ENCODE measurements at regions not wholly inside any gene's neighbourhood (a gene's known extent, or its start where the extent isn't known, plus 50 kb on each side); places are given as distances from the start of the nearest gene placed in this dataset.
"Not testable (repeated sequence)": the region's sequence is repeated elsewhere in the genome, so short reads cannot be mapped to it uniquely, and the experiment has no call there.

GRCh38 chr20:51924509-51924908, 122.2 kb upstream of the SALL4 start:
- TF ChIP-seq CTCF (IDR thresholded peaks at IDR 0.05; ENCODE audit: low read depth, low read length, missing control alignments): no peak
- DNase-seq (ENCODE audit: low read depth): no peak
- no peak overlapping the region for H3K4me3 ChIP-seq (ENCODE audit: low read depth, low read length)
- in situ Hi-C loops (cut with HindIII; ENCODE audit: low sequenced_read_pairs): no loop called here

GRCh38 chr20:51923633-51924032, 121.3 kb upstream of the SALL4 start:
- no peak for DNase-seq (ENCODE audit: low read depth)
- no peak overlapping the region for H3K4me3 ChIP-seq (ENCODE audit: low read depth, low read length)
- in situ Hi-C loops (cut with HindIII; ENCODE audit: low sequenced_read_pairs): no loop called here
- TF ChIP-seq CTCF (IDR thresholded peaks at IDR 0.05; ENCODE audit: low read depth, low read length, missing control alignments): no peak

- DNase-seq (ENCODE audit: low read depth); H3K4me3 ChIP-seq (ENCODE audit: low read depth, low read length); in situ Hi-C loops (cut with HindIII; ENCODE audit: low sequenced_read_pairs): not testable (repeated sequence)
These were observed 120.5 kb upstream of the SALL4 start for GRCh38 chr20:51922812-51923211.

GRCh38 chr20:51918561-51918960, 116.2 kb upstream of the SALL4 start:
- in situ Hi-C loops (cut with HindIII; ENCODE audit: low sequenced_read_pairs): no loop called here

GRCh38 chr20:51917886-51918535, 115.7 kb upstream of the SALL4 start:
- in situ Hi-C loops (cut with HindIII; ENCODE audit: low sequenced_read_pairs): no loop called here
- H3K4me3 ChIP-seq (ENCODE audit: low read depth, low read length): no peak overlapping the region
- TF ChIP-seq CTCF (IDR thresholded peaks at IDR 0.05; ENCODE audit: low read depth, low read length, missing control alignments): no peak
- DNase-seq (ENCODE audit: low read depth): no peak

More at GRCh38 chr20:51918561-51918960, 116.2 kb upstream of the SALL4 start:
- no peak overlapping the region for H3K4me3 ChIP-seq (ENCODE audit: low read depth, low read length)
- TF ChIP-seq CTCF (IDR thresholded peaks at IDR 0.05; ENCODE audit: low read depth, low read length, missing control alignments): no peak
- no peak for DNase-seq (ENCODE audit: low read depth)

- in situ Hi-C loops (cut with HindIII; ENCODE audit: low sequenced_read_pairs): no loop called here
- H3K4me3 ChIP-seq (ENCODE audit: low read depth, low read length): no peak overlapping the region
- no peak for DNase-seq (ENCODE audit: low read depth)
- no peak for TF ChIP-seq CTCF (IDR thresholded peaks at IDR 0.05; ENCODE audit: low read depth, low read length, missing control alignments)
These were observed 113.9 kb upstream of the SALL4 start for GRCh38 chr20:51916244-51916643.

- no peak overlapping the region for H3K4me3 ChIP-seq (ENCODE audit: low read depth, low read length)
- no peak for DNase-seq (ENCODE audit: low read depth)
- in situ Hi-C loops (cut with HindIII; ENCODE audit: low sequenced_read_pairs): no loop called here
- no peak for TF ChIP-seq CTCF (IDR thresholded peaks at IDR 0.05; ENCODE audit: low read depth, low read length, missing control alignments)
These were observed 112.4 kb upstream of the SALL4 start for GRCh38 chr20:51914758-51915157.

Measured in astrocyte of the cerebellum (primary cell).